ENCODE measurements at regions not wholly inside any gene's neighbourhood (a gene's known extent, or its start where the extent isn't known, plus 50 kb on each side); places are given as distances from the start of the nearest gene placed in this dataset.

DNA sequence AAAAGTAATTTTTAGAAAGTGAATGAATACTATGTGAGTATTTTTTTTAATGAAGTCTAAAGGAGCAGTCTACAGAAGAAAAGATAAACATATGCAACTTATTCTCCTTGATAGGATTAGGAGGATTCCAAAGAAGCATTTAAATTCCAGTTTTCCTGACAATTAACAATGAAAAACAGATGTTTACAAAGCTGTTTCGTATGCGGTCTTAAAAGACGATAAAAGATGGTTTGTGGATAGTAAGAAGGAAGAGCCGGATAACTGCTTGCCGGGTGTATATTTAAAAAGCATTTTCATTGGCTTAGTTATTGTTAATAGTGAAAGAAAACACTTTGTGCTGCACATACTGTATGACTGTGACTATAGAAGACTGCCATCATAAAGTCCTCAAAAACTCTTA is 120.0 kb upstream of the C11orf58 start:
- no peaks in the 10 kb centered on the region for H3K36me3 ChIP-seq (ENCODE audit: control insufficient read depth, insufficient read depth, low read length)
- H3K27me3 ChIP-seq (replicated peaks; ENCODE audit: control insufficient read depth, insufficient read depth, low read length) = no peaks in the 10 kb centered on the region
- no peak overlapping the region for H3K4me3 ChIP-seq (replicated peaks; ENCODE audit: low read depth, low read length)
- DNase-seq (ENCODE audit: extremely low read depth, insufficient read length) = no peak
- TF ChIP-seq, protein P1, sequence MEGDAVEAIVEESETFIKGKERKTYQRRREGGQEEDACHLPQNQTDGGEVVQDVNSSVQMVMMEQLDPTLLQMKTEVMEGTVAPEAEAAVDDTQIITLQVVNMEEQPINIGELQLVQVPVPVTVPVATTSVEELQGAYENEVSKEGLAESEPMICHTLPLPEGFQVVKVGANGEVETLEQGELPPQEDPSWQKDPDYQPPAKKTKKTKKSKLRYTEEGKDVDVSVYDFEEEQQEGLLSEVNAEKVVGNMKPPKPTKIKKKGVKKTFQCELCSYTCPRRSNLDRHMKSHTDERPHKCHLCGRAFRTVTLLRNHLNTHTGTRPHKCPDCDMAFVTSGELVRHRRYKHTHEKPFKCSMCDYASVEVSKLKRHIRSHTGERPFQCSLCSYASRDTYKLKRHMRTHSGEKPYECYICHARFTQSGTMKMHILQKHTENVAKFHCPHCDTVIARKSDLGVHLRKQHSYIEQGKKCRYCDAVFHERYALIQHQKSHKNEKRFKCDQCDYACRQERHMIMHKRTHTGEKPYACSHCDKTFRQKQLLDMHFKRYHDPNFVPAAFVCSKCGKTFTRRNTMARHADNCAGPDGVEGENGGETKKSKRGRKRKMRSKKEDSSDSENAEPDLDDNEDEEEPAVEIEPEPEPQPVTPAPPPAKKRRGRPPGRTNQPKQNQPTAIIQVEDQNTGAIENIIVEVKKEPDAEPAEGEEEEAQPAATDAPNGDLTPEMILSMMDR (IDR thresholded peaks at IDR 0.05; ENCODE audit: insufficient read depth, low read length, poor library complexity, severe bottlenecking) = no peak

- no peaks in the 10 kb centered on the region for H3K36me3 ChIP-seq (ENCODE audit: control insufficient read depth, insufficient read depth, low read length)
- DNase-seq (ENCODE audit: extremely low read depth, insufficient read length) = no peak
- H3K27me3 ChIP-seq (replicated peaks; ENCODE audit: control insufficient read depth, insufficient read depth, low read length) = peaks cover 5% of the 10 kb centered on the region; the same call in 1 of the 2 replicates
- no peak overlapping the region for H3K4me3 ChIP-seq (replicated peaks; ENCODE audit: low read depth, low read length)
- TF ChIP-seq, protein P1 (IDR thresholded peaks at IDR 0.05; ENCODE audit: insufficient read depth, low read length, poor library complexity, severe bottlenecking) = no peak
Measured at GRCh38 chr11:16615480-16615879, 123.0 kb upstream of the C11orf58 start.

DNA sequence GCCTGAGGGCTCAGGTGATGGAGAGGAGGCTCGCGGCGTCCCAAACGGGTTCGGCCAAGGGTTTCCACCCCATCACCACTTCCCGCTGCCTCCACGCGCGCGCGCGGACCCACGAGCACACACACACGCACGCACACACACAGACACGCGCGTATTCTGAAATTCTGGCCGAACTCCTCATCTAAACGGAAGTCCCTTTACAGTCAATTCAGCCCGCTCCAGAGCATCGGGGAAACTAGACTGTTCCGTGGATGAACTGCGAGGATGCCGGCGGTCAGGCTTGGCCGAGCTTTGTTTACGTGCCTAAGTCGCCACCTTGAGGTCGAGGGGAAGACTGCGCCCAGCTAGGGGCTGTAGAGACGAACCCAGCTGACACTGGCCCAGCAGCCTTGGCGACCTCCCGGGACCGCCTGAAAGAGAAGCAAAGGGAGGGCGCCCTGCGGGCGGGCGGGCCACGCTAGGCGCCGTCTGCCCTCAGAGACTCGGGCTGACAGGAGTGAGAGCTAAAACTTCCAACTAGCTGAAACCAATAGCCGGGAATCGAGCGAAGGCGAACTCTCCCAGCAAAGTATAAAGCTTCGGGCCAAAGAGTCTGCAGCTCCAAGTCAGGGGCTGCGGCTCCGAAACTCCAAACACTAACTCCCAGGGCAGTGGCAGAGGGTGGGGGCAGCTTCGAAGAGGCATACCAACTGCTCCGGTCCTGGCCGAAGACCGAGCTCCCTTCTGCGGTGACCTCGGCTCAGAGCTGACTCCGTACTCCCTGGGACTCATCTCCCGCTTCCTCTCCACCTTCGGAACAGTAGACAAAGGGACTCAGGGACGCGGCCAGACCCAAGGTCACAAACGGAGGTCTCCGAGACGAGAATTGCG is 124.7 kb upstream of the C11orf58 start:
- peaks cover 8% of the 10 kb centered on the region; the same call in 1 of the 2 replicates for H3K27me3 ChIP-seq (replicated peaks; ENCODE audit: control insufficient read depth, insufficient read depth, low read length)
- TF ChIP-seq, protein P1 (IDR thresholded peaks at IDR 0.05; ENCODE audit: insufficient read depth, low read length, poor library complexity, severe bottlenecking) = peak; percentile 86
- H3K4me3 ChIP-seq (replicated peaks; ENCODE audit: low read depth, low read length) = peak overlapping the region; percentile 24

GRCh38 chr11:16613262-16613511 is 125.3 kb upstream of the C11orf58 start:
- peaks cover 8% of the 10 kb centered on the region; the same call in 1 of the 2 replicates for H3K27me3 ChIP-seq (replicated peaks; ENCODE audit: control insufficient read depth, insufficient read depth, low read length)
- no peaks in the 10 kb centered on the region for H3K36me3 ChIP-seq (ENCODE audit: control insufficient read depth, insufficient read depth, low read length)
- no peak overlapping the region for H3K4me3 ChIP-seq (replicated peaks; ENCODE audit: low read depth, low read length)
- TF ChIP-seq, protein P1 (IDR thresholded peaks at IDR 0.05; ENCODE audit: insufficient read depth, low read length, poor library complexity, severe bottlenecking) = no peak
- DNase-seq (ENCODE audit: extremely low read depth, insufficient read length) = no peak

More for the DNA sequence above, 124.7 kb upstream of the C11orf58 start:
- no peaks in the 10 kb centered on the region for H3K36me3 ChIP-seq (ENCODE audit: control insufficient read depth, insufficient read depth, low read length)
- peak; percentile 51 for DNase-seq (ENCODE audit: extremely low read depth, insufficient read length)

GRCh38 chr11:16612566-16613261 is 125.7 kb upstream of the C11orf58 start:
- Histone ChIP-seq H3K36me3 (ENCODE audit: control insufficient read depth, insufficient read depth, low read length) (no peaks in the 10 kb centered on the region), H3K27me3 (replicated peaks; ENCODE audit: control insufficient read depth, insufficient read depth, low read length) (peaks cover 8% of the 10 kb centered on the region; the same call in 1 of the 2 replicates), H3K4me3 (replicated peaks; ENCODE audit: low read depth, low read length) (no peak overlapping the region)
- no peak for DNase-seq (ENCODE audit: extremely low read depth, insufficient read length)
- TF ChIP-seq, protein P1 (IDR thresholded peaks at IDR 0.05; ENCODE audit: insufficient read depth, low read length, poor library complexity, severe bottlenecking) = no peak

Data from GM06990 (cell line).